ENCODE measurements at regions not wholly inside any gene's neighbourhood (a gene's known extent, or its start where the extent isn't known, plus 50 kb on each side); places are given as distances from the start of the nearest gene placed in this dataset.

- H3K79me2 ChIP-seq (ENCODE audit: insufficient read depth, low read length): no peaks in the 10 kb centered on the region
- no peak overlapping the region for H3K4me2 ChIP-seq (ENCODE audit: low read depth, low read length)
- peaks cover 2 to 45% of the 10 kb centered on the region in 2 experiments; a peak in 4 of 5 replicates for H3K27me3 ChIP-seq (ENCODE audit: control insufficient read depth in 1 of 2, insufficient read depth in 2 of 2, low read length in 2 of 2)
- in situ Hi-C loops (cut with HindIII; ENCODE audit: extremely low pct_ligation_motif_present, low pct_unique_long_range_greater_than_20kb): no loop called here
- H2AFZ ChIP-seq (ENCODE audit: low read length): no peak overlapping the region
- ChIA-PET CTCF (ENCODE audit: low intra/inter-chr PET ratio, low total read pairs) (no interaction called here), POLR2A (no interaction called here)
- H3K4me3 ChIP-seq (replicated peaks in 1 of 3; ENCODE audit: insufficient read depth in 1 of 3, low read depth in 2 of 3, low read length in 3 of 3): no peak overlapping the region
- intact Hi-C loops (cut with micrococcal nuclease; ENCODE audit: unreplicated experiment): no loop called here
- WGBS (ENCODE audit: low lambda C conversion rate): 67% methylated on average over 27 of the region's 28 CpGs
- H3K36me3 ChIP-seq (replicated peaks in 1 of 2; ENCODE audit: control insufficient read depth in 1 of 2, insufficient read depth in 2 of 2, low read length in 2 of 2): no peaks in the 10 kb centered on the region
- H3K9me3 ChIP-seq (ENCODE audit: low read length): no peaks in the 10 kb centered on the region
- DNase-seq (ENCODE audit: low spot score) (no peak), ATAC-seq (no peak), FAIRE-seq (no peak)
- no peaks in the 10 kb centered on the region for H4K20me1 ChIP-seq (ENCODE audit: insufficient read depth, low read length)
- H3K9ac ChIP-seq (ENCODE audit: insufficient read depth, low read depth, low read length): no peak overlapping the region
- BruUV-seq (replicated peaks): no TSS peak
- H3K27ac ChIP-seq (ENCODE audit: extremely low read length, insufficient read depth, low read length): no peak overlapping the region
- H3K4me1 ChIP-seq (ENCODE audit: insufficient read depth, low read length): no peaks in the 10 kb centered on the region
- no peak for TF ChIP-seq NR2F1 (CRISPR knock-in tag; IDR thresholded peaks at IDR 0.05)
- no peak for TF ChIP-seq ARNTL (CRISPR knock-in tag; IDR thresholded peaks at IDR 0.05)
- no peak for TF ChIP-seq ZFX (CRISPR knock-in tag; IDR thresholded peaks at IDR 0.05; ENCODE audit: low read depth)
- no peak for TF ChIP-seq HINFP (CRISPR knock-in tag; IDR thresholded peaks at IDR 0.05; ENCODE audit: low read depth)
- no peak for TF ChIP-seq ATF2 (CRISPR knock-in tag; IDR thresholded peaks at IDR 0.05)
- no peak for TF ChIP-seq PRDM15 (CRISPR knock-in tag; IDR thresholded peaks at IDR 0.05)
- no peak for TF ChIP-seq KDM1A (CRISPR knock-in tag; IDR thresholded peaks at IDR 0.05)
- TF ChIP-seq GATA4 (IDR thresholded peaks at IDR 0.05; ENCODE audit: borderline replicate concordance, low read depth): no peak
- no peak for TF ChIP-seq ATM (IDR thresholded peaks at IDR 0.05; ENCODE audit: borderline replicate concordance)
- no peak for TF ChIP-seq ZNF20 (CRISPR knock-in tag; IDR thresholded peaks at IDR 0.05)
- no peak for TF ChIP-seq TFAP4 (IDR thresholded peaks at IDR 0.05; ENCODE audit: borderline replicate concordance, low read depth)
- TF ChIP-seq ZNF451 (CRISPR knock-in tag; IDR thresholded peaks at IDR 0.05): no peak
- TF ChIP-seq FOXK2 (IDR thresholded peaks at IDR 0.05): no peak
- no peak for TF ChIP-seq MTF1 (CRISPR knock-in tag; IDR thresholded peaks at IDR 0.05)
- TF ChIP-seq ZZZ3 (CRISPR knock-in tag; IDR thresholded peaks at IDR 0.05; ENCODE audit: borderline replicate concordance): no peak
- no peak for TF ChIP-seq ZC3H4 (CRISPR knock-in tag; IDR thresholded peaks at IDR 0.05; ENCODE audit: borderline replicate concordance)
- TF ChIP-seq HOXA7 (CRISPR knock-in tag; IDR thresholded peaks at IDR 0.05): no peak
- no peak for TF ChIP-seq BRF2 (CRISPR knock-in tag; IDR thresholded peaks at IDR 0.05)
Observed at GRCh38 chr7:156063241-156063810, 251.1 kb upstream of the SHH start.

Measured in HepG2 (cell line).